ENCODE measurements at regions not wholly inside any gene's neighbourhood (a gene's known extent, or its start where the extent isn't known, plus 50 kb on each side); places are given as distances from the start of the nearest gene placed in this dataset.

DNA sequence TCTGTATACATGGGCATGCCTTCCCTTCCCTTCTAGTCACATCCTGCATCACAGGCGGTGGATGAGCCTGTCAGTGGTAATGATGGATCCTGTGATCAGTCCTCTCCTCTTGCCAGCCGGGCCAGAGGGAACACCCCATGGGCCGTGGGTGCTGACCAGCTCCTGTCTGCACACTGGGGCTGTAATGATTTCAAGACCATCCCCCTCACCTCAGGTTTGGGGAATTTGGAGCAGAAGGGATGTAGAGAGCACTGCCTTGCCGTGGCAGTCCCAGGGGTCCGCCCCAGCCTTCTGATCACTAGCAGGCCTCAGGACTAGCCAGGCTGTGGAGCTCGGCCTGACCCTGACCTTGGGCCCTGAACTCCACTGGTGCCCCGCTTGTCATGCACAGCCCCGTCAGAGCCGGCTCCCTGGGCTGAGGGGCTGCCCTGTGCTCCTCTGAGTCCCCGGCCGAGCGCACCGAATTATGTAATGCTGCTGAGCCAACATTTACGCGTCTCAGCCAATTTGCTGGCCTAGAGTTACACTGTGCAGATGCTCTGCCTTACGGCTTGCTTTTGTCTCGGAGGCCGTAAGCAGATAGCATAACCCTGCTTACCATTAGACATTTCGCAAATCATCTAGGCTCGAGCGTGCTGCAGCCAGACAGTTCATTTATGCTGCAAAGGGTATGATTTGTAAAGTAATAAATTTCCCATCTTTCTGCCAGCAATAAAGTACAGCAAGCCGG is 155.3 kb downstream of the MACROH2A1 start:
- TF ChIP-seq CTCF (IDR thresholded peaks at IDR 0.05; ENCODE audit: low read length) (no peak), EZH2 (optimal IDR thresholded peaks at IDR 0.05; ENCODE audit: low read depth, low read length) (no peak), EZH2phosphoT487 (IDR thresholded peaks at IDR 0.05; ENCODE audit: low read length) (no peak)
